Body of pancreas (tissue), 4 donors: ENCODE measurements at regions not wholly inside any gene's neighbourhood (a gene's known extent, or its start where the extent isn't known, plus 50 kb on each side); places are given as distances from the start of the nearest gene placed in this dataset.

ENCODE experiments used
- CTCF ChIP-seq, 7 experiments: fragments of 450-650 bp in 4 of 7; fragments of 200-600 bp in 3 of 7; sonication (generic) in 3 of 7; IDR thresholded peaks; one replicate each; pipeline ENCODE4 v1.5.1; 2016 to 2019; ENCODE audit warnings: antibody characterized with exemption in 7 of 7
- POLR2A ChIP-seq, 3 donors: fragments of 450-650 bp; IDR thresholded peaks; one replicate each; pipeline ENCODE4 v1.6.1; 2016; ENCODE audit warnings: antibody characterized with exemption in 3 of 3, mild to moderate bottlenecking in 2 of 3

- TF ChIP-seq POLR2A (IDR thresholded peaks at IDR 0.05) (no peak), CTCF (IDR thresholded peaks at IDR 0.05) (no peak)
Observed at GRCh38 chrX:96445531-96446065, 239.0 kb upstream of the DIAPH2 start.
